Astrocyte (in vitro differentiated cells and primary cell): ENCODE measurements at regions not wholly inside any gene's neighbourhood (a gene's known extent, or its start where the extent isn't known, plus 50 kb on each side); places are given as distances from the start of the nearest gene placed in this dataset.

Source experiments
- DNase-seq: peaks from one replicate; pipeline ENCODE4 v3.0.0-alpha.2; 2010; ENCODE audit warnings: low read depth
- FAIRE-seq: peaks from 2 replicates; lab custom pipeline; 2011; peaks lifted over from hg19 to GRCh38; lab: Jason Lieb, UNC
- H2AFZ ChIP-seq: 2 replicates; pipeline ENCODE4 v1.6.0; 2012; ENCODE audit warnings: low read depth, low read length, inconsistent platforms
- H3K27ac ChIP-seq: 2 replicates; pipeline ENCODE4 v1.5.1; 2011; ENCODE audit warnings: low read depth, low read length, inconsistent platforms
- H3K27me3 ChIP-seq: 2 replicates; pipeline ENCODE4 v1.6.0; 2011; ENCODE audit warnings: low read length, inconsistent platforms; ENCODE audit not compliant: insufficient read depth
- H3K36me3 ChIP-seq: 2 replicates; pipeline ENCODE4 v1.5.1; 2011; ENCODE audit warnings: low read length, inconsistent platforms; ENCODE audit not compliant: insufficient read depth
- H3K4me1 ChIP-seq: 2 replicates; pipeline ENCODE4 v1.5.1; 2011; ENCODE audit warnings: low read length, inconsistent platforms; ENCODE audit not compliant: insufficient read depth
- H3K4me2 ChIP-seq: 2 replicates; pipeline ENCODE4 v1.6.0; 2012; ENCODE audit warnings: low read length, inconsistent platforms
- H3K4me3 ChIP-seq: 2 replicates; pipeline ENCODE4 v1.5.1; 2011; ENCODE audit warnings: low read depth, mild to moderate bottlenecking, low read length, inconsistent platforms; ENCODE audit not compliant: insufficient read depth
- H3K79me2 ChIP-seq: 2 replicates; pipeline ENCODE4 v1.6.0; 2012; ENCODE audit warnings: mild to moderate bottlenecking, low read length, inconsistent platforms; ENCODE audit not compliant: insufficient read depth
- H3K9ac ChIP-seq: 2 replicates; pipeline ENCODE4 v1.6.0; 2012; ENCODE audit warnings: mild to moderate bottlenecking, low read length, inconsistent platforms
- H3K9me3 ChIP-seq: 2 replicates; pipeline ENCODE4 v1.5.1; 2012; ENCODE audit warnings: low read depth, mild to moderate bottlenecking, low read length, inconsistent platforms; ENCODE audit not compliant: insufficient read depth
- H4K20me1 ChIP-seq: 2 replicates; pipeline ENCODE4 v1.6.0; 2012; ENCODE audit warnings: low read length, inconsistent platforms; ENCODE audit not compliant: insufficient read depth
- H3K27ac Mint-ChIP-seq: one replicate; pipeline ENCODE4 v1.8.0; 2021; ENCODE audit warnings: mild to moderate bottlenecking, mixed read lengths; ENCODE audit not compliant: unreplicated experiment
- H3K27me3 Mint-ChIP-seq: one replicate; pipeline ENCODE4 v1.8.0; 2021; ENCODE audit warnings: low read depth, mixed read lengths; ENCODE audit not compliant: unreplicated experiment
- H3K36me3 Mint-ChIP-seq: one replicate; pipeline ENCODE4 v1.8.0; 2021; ENCODE audit warnings: low read depth, mixed read lengths; ENCODE audit not compliant: unreplicated experiment
- H3K4me1 Mint-ChIP-seq: one replicate; pipeline ENCODE4 v1.8.0; 2021; ENCODE audit warnings: low read depth, mixed read lengths; ENCODE audit not compliant: unreplicated experiment
- H3K4me3 Mint-ChIP-seq: one replicate; pipeline ENCODE4 v1.8.0; 2021; ENCODE audit warnings: mild to moderate bottlenecking, moderate library complexity, mixed read lengths; ENCODE audit not compliant: unreplicated experiment
- H3K9me3 Mint-ChIP-seq: one replicate; pipeline ENCODE4 v1.8.0; 2021; ENCODE audit warnings: mild to moderate bottlenecking, mixed read lengths; ENCODE audit not compliant: unreplicated experiment
- EZH2 ChIP-seq: IDR thresholded peaks from 2 replicates; pipeline ENCODE4 v1.6.1; 2012; ENCODE audit warnings: mild to moderate bottlenecking, low read length, inconsistent platforms; ENCODE audit not compliant: insufficient read depth
- TF ChIP-seq, protein P1 (sequence below): IDR thresholded peaks from 2 replicates; pipeline ENCODE4 v1.5.1; 2011; ENCODE audit warnings: low read depth, mild to moderate bottlenecking, inconsistent platforms, low read length, moderate library complexity; ENCODE audit not compliant: insufficient read depth

DNA sequence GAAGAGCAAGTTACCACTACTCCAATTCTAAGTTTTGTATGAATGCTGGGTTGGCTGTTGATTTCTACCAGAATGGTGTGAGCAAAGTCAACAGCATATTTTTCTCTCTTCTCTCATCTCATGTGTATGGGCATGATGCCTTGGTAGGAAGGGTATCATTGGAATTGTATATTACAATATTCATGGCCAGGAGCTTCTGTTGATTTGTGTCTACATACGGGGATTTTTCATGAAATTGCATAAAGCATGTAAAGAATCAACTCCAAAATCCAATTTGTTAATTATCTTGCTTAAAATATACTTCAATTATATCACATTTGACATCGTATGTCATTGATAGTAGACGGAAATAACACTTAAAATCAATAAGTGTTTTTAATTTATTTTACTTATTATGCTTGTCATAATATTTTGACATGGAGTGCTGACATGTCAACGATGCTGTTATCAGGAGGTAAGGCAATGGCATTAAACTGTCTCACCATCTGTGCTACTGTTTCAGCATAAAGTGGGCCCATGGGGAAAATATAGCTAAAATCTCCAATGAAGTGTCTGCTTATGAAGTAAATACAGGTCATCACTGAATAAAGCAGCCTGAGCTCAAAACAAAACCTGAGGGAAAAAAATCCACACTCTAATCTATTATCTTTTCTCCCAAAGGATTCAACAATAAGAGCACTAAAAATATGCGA is 142.2 kb upstream of the NBPF11 start:
- Histone ChIP-seq H3K4me1 (no peaks in the 10 kb centered on the region), H3K4me2 (no peak overlapping the region), H3K9me3 (no peaks in the 10 kb centered on the region), H3K27me3 (peaks cover 4% of the 10 kb centered on the region), H3K27ac (no peak overlapping the region), H4K20me1 (no peaks in the 10 kb centered on the region), H3K4me3 (no peak overlapping the region), H3K36me3 (no peaks in the 10 kb centered on the region), H2AFZ (no peak overlapping the region), H3K9ac (no peak overlapping the region), H3K79me2 (no peaks in the 10 kb centered on the region)
- Mint-ChIP-seq H3K4me3 (no peak overlapping the region), H3K27ac (no peak overlapping the region), H3K9me3 (peaks cover 11% of the 10 kb centered on the region), H3K4me1 (no peaks in the 10 kb centered on the region), H3K27me3 (peaks cover 19% of the 10 kb centered on the region), H3K36me3 (peaks cover 5% of the 10 kb centered on the region)
- DNase-seq (no peak), FAIRE-seq (no peak)
- no peak for TF ChIP-seq EZH2
- TF ChIP-seq, protein P1, sequence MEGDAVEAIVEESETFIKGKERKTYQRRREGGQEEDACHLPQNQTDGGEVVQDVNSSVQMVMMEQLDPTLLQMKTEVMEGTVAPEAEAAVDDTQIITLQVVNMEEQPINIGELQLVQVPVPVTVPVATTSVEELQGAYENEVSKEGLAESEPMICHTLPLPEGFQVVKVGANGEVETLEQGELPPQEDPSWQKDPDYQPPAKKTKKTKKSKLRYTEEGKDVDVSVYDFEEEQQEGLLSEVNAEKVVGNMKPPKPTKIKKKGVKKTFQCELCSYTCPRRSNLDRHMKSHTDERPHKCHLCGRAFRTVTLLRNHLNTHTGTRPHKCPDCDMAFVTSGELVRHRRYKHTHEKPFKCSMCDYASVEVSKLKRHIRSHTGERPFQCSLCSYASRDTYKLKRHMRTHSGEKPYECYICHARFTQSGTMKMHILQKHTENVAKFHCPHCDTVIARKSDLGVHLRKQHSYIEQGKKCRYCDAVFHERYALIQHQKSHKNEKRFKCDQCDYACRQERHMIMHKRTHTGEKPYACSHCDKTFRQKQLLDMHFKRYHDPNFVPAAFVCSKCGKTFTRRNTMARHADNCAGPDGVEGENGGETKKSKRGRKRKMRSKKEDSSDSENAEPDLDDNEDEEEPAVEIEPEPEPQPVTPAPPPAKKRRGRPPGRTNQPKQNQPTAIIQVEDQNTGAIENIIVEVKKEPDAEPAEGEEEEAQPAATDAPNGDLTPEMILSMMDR, result no peak

DNA sequence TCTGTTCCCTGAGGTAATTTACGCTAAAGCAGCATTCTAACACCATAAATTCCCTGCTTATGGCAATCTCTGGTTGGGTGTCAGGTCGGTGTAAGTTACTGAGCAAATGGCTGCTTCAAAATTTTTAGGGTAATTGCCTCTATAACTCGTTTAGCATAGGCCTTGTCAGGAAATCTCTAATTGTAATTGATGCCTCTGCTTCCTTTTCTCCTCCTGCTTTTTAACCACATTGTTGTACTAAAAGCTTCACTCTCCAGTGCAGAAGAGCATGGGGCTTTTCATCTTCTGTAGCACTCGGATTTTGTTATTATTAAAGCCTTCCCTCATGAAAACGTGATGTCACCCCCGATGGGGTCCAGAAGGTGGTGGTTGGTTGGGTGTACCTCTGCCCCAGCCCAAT is 141.6 kb upstream of the NBPF11 start:
- TF ChIP-seq, protein P1, result no peak
- TF ChIP-seq EZH2, result no peak
- Mint-ChIP-seq H3K27me3 (peaks cover 19% of the 10 kb centered on the region), H3K36me3 (peaks cover 5% of the 10 kb centered on the region), H3K4me3 (no peak overlapping the region), H3K4me1 (no peaks in the 10 kb centered on the region), H3K9me3 (peaks cover 11% of the 10 kb centered on the region), H3K27ac (no peak overlapping the region)
- no peak overlapping the region for H3K4me3 ChIP-seq
- H3K4me1 ChIP-seq, result no peaks in the 10 kb centered on the region
- H3K27ac ChIP-seq, result no peak overlapping the region
- no peaks in the 10 kb centered on the region for H3K79me2 ChIP-seq
- no peaks in the 10 kb centered on the region for H3K36me3 ChIP-seq
- H3K9ac ChIP-seq, result no peak overlapping the region
- FAIRE-seq (no peak), DNase-seq (no peak)
- no peaks in the 10 kb centered on the region for H4K20me1 ChIP-seq
- H3K27me3 ChIP-seq, result peaks cover 5% of the 10 kb centered on the region
- H2AFZ ChIP-seq, result no peak overlapping the region
- H3K4me2 ChIP-seq, result no peak overlapping the region
- H3K9me3 ChIP-seq, result no peaks in the 10 kb centered on the region

DNA sequence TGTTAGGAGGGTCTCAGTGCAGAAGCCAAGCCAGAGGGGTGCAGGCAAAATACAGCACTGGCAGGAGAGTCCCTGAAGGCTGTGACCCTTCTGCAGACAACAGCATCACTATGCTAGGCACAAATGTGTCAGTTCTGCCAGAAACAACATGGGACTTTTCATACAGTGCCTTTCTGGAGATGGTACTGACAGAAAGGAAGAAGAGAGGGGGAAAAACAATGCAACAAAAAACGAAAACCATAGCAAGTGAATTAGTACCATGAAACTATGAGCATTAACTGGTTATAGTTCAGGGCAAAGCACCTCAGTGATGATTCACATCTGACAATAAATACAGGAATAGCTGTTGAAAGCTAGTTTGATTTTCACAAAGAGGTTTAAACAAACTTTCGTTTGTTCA is 140.8 kb upstream of the NBPF11 start:
- Mint-ChIP-seq H3K9me3 (peaks cover 11% of the 10 kb centered on the region), H3K27me3 (peaks cover 19% of the 10 kb centered on the region), H3K4me1 (no peaks in the 10 kb centered on the region), H3K4me3 (no peak overlapping the region), H3K27ac (no peak overlapping the region), H3K36me3 (peaks cover 8% of the 10 kb centered on the region)
- DNase-seq, result no peak
- Histone ChIP-seq H3K4me2 (no peak overlapping the region), H3K4me3 (no peak overlapping the region), H4K20me1 (no peaks in the 10 kb centered on the region), H3K36me3 (no peaks in the 10 kb centered on the region), H3K9ac (no peak overlapping the region), H2AFZ (no peak overlapping the region), H3K27ac (no peak overlapping the region), H3K9me3 (no peaks in the 10 kb centered on the region), H3K4me1 (no peaks in the 10 kb centered on the region), H3K27me3 (peaks cover 5% of the 10 kb centered on the region), H3K79me2 (no peaks in the 10 kb centered on the region)
- no peak for TF ChIP-seq EZH2
- TF ChIP-seq, protein P1, result no peak
- FAIRE-seq, result no peak
